Fibroblast of lung (primary cell): ENCODE measurements at regions not wholly inside any gene's neighbourhood (a gene's known extent, or its start where the extent isn't known, plus 50 kb on each side); places are given as distances from the start of the nearest gene placed in this dataset.

Source experiments
- DNase-seq, 2 donors: peaks; one replicate each; pipeline versions ENCODE4 v3.0.0 to v3.0.0-alpha.2; 2010; ENCODE audit warnings: low read depth in 2 of 2
- H2AFZ ChIP-seq: 2 replicates; pipeline ENCODE4 v1.5.1; 2012; ENCODE audit warnings: low read length, control low read depth, inconsistent platforms
- H3K27ac ChIP-seq: 2 replicates; pipeline ENCODE4 v1.5.1; 2011; ENCODE audit warnings: low read length, control low read depth; ENCODE audit not compliant: insufficient read depth
- H3K27me3 ChIP-seq: 2 replicates; pipeline ENCODE4 v1.5.1; 2011; ENCODE audit warnings: mild to moderate bottlenecking, low read length; ENCODE audit not compliant: control insufficient read depth, insufficient read depth
- H3K36me3 ChIP-seq: 2 replicates; pipeline ENCODE4 v1.5.1; 2011; ENCODE audit warnings: low read length; ENCODE audit not compliant: control insufficient read depth, insufficient read depth
- H3K4me1 ChIP-seq: 2 replicates; pipeline ENCODE4 v1.5.1; 2011; ENCODE audit warnings: low read length; ENCODE audit not compliant: control insufficient read depth, insufficient read depth; ENCODE audit errors: extremely low read depth
- H3K4me2 ChIP-seq: 2 replicates; pipeline ENCODE4 v1.5.1; 2011; ENCODE audit warnings: low read length, control low read depth; ENCODE audit not compliant: insufficient read depth; ENCODE audit errors: extremely low read depth
- H3K4me3 ChIP-seq, 4 experiments: fragments of 200-600 bp in 1 of 4; sonication (generic) in 1 of 4; replicated peaks in 1 of 4; 2 replicates each; pipeline ENCODE4 v1.5.1; 2011 to 2016; ENCODE audit warnings: low read length in 4 of 4, low read depth in 3 of 4, mild to moderate bottlenecking in 3 of 4, control low read depth in 2 of 4, inconsistent platforms in 1 of 4, mixed read lengths in 1 of 4; ENCODE audit not compliant: insufficient read depth in 1 of 4; ENCODE audit errors: control extremely low read depth in 1 of 4
- H3K79me2 ChIP-seq: 2 replicates; pipeline ENCODE4 v1.5.1; 2012; ENCODE audit warnings: mild to moderate bottlenecking, low read length, inconsistent platforms; ENCODE audit not compliant: control insufficient read depth, insufficient read depth
- H3K9ac ChIP-seq: 2 replicates; pipeline ENCODE4 v1.5.1; 2011; ENCODE audit warnings: mild to moderate bottlenecking, low read length, control low read depth; ENCODE audit not compliant: insufficient read depth
- H3K9me3 ChIP-seq: 2 replicates; pipeline ENCODE4 v1.5.1; 2012; ENCODE audit warnings: low read depth, low read length; ENCODE audit not compliant: control insufficient read depth, insufficient read depth
- H4K20me1 ChIP-seq: 2 replicates; pipeline ENCODE4 v1.5.1; 2011; ENCODE audit warnings: low read length; ENCODE audit not compliant: control insufficient read depth, insufficient read depth; ENCODE audit errors: extremely low read depth
- CTCF ChIP-seq, 2 donors: IDR thresholded peaks in 1 of 2; conservative IDR thresholded peaks in 1 of 2; 1 replicate in 1 of 2; 2 replicates in 1 of 2; pipeline ENCODE4 v1.5.1; 2011 to 2012; ENCODE audit warnings: low read length in 2 of 2, control low read depth in 1 of 2, inconsistent platforms in 1 of 2, low read depth in 1 of 2, mild to moderate bottlenecking in 1 of 2
- EZH2 ChIP-seq: IDR thresholded peaks from 2 replicates; pipeline ENCODE4 v1.5.1; 2012; ENCODE audit warnings: low read length, control low read depth, mild to moderate bottlenecking; ENCODE audit errors: missing control alignments

- DNase-seq = no peak
- no peak overlapping the region for H3K27ac ChIP-seq
Observed at GRCh38 chr13:34255711-34256110, 437.8 kb downstream of the RFC3 start.

GRCh38 chr13:34256236-34256635 is 438.3 kb downstream of the RFC3 start:
- H3K4me1 ChIP-seq = no peaks in the 10 kb centered on the region
- no peak overlapping the region for H3K4me3 ChIP-seq
- no peaks in the 10 kb centered on the region for H3K27me3 ChIP-seq
- no peaks in the 10 kb centered on the region for H3K36me3 ChIP-seq
- DNase-seq = no peak
- no peaks in the 10 kb centered on the region for H4K20me1 ChIP-seq
- no peak overlapping the region for H3K27ac ChIP-seq
- H3K9ac ChIP-seq = no peak overlapping the region
- TF ChIP-seq CTCF (conservative IDR thresholded peaks at IDR 0.05 in 1 of 2, IDR thresholded peaks at IDR 0.05 in 1 of 2; ENCODE audit: low read depth in 1 of 2, low read length in 2 of 2) (no peak), EZH2 (no peak)
- no peak overlapping the region for H3K4me2 ChIP-seq
- H2AFZ ChIP-seq = no peak overlapping the region
- H3K79me2 ChIP-seq = no peaks in the 10 kb centered on the region
- no peaks in the 10 kb centered on the region for H3K9me3 ChIP-seq

More at GRCh38 chr13:34255711-34256110, 437.8 kb downstream of the RFC3 start:
- H3K4me1 ChIP-seq = no peaks in the 10 kb centered on the region
- no peaks in the 10 kb centered on the region for H3K36me3 ChIP-seq
- no peaks in the 10 kb centered on the region for H3K27me3 ChIP-seq
- no peaks in the 10 kb centered on the region for H3K9me3 ChIP-seq
- TF ChIP-seq CTCF (conservative IDR thresholded peaks at IDR 0.05 in 1 of 2, IDR thresholded peaks at IDR 0.05 in 1 of 2; ENCODE audit: low read depth in 1 of 2, low read length in 2 of 2) (no peak), EZH2 (no peak)
- no peak overlapping the region for H3K9ac ChIP-seq
- H4K20me1 ChIP-seq = no peaks in the 10 kb centered on the region
- no peak overlapping the region for H2AFZ ChIP-seq
- H3K79me2 ChIP-seq = no peaks in the 10 kb centered on the region
- H3K4me2 ChIP-seq = no peak overlapping the region
- H3K4me3 ChIP-seq = no peak overlapping the region

DNA sequence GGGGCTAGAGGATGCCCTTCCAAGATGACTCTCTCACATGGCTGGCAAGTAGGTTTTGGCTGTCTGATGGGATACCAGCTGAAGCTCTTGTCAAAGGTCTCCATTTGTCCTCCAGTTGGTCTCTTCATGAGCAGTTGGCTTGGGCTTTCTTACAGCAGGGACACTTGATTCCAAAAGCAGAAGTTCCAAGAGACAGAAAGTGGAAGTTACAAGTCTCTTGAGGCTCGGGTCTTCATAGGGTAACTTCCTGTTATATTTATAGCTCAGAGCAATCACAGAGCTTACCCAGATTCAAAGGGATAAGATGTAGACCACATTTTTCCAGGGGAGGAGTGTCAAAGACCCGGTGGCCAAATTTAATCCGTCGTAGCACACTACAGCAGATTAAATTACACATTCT is 440.0 kb downstream of the RFC3 start:
- H3K4me2 ChIP-seq = no peak overlapping the region
- H3K27me3 ChIP-seq = no peaks in the 10 kb centered on the region
- DNase-seq = no peak
- no peaks in the 10 kb centered on the region for H3K36me3 ChIP-seq
- no peaks in the 10 kb centered on the region for H3K79me2 ChIP-seq
- no peak for TF ChIP-seq CTCF (conservative IDR thresholded peaks at IDR 0.05 in 1 of 2, IDR thresholded peaks at IDR 0.05 in 1 of 2; ENCODE audit: low read depth in 1 of 2, low read length in 2 of 2)
- TF ChIP-seq EZH2 = no peak
- no peaks in the 10 kb centered on the region for H3K9me3 ChIP-seq
- H2AFZ ChIP-seq = no peak overlapping the region
- H3K4me3 ChIP-seq = no peak overlapping the region
- H3K27ac ChIP-seq = no peak overlapping the region
- no peaks in the 10 kb centered on the region for H3K4me1 ChIP-seq
- H3K9ac ChIP-seq = no peak overlapping the region
- H4K20me1 ChIP-seq = no peaks in the 10 kb centered on the region
